ENCODE measurements at regions not wholly inside any gene's neighbourhood (a gene's known extent, or its start where the extent isn't known, plus 50 kb on each side); places are given as distances from the start of the nearest gene placed in this dataset.
"Not testable (repeated sequence)": the region's sequence is repeated elsewhere in the genome, so short reads cannot be mapped to it uniquely, and the experiment has no call there.

DNA sequence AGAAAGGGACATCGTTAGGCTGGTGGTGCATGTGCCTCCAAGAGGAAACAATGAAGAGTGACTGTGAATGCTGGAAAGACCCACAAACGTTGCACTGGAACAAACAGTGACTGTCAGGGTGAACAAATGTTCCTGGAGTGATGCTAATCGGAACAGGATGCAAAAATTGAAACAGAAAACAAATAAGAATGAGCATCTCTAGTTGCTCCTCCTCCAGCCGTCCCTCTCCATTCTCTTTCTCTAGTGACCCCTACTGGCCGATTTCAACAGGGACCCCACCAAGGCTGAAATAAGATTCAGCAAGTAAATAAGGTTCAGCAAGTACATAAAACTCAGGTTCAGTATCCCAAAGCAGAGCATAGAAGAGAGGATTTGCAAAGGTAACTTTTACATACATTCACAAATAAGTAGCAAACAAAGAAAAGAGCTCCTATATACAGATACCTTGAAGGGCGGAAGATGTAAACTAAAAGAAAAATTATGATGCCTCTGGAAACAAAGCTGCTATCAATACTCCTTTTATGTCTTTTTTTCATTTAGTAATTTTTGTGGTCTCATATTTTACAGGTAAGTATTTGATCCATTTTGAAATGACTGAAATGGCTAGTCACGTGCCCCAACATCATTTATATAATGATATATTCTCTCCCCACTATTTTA is 836.1 kb upstream of the ADAMTS5 start:
- Mint-ChIP-seq H3K4me1 (peaks cover 5% of the 10 kb centered on the region), H3K27me3 (no peaks in the 10 kb centered on the region), H3K4me3 (no peak overlapping the region), H3K27ac (no peak overlapping the region), H3K9me3 (no peaks in the 10 kb centered on the region)
- ATAC-seq (peak; percentile 40), DNase-seq (peak; percentile 5 to 10)

GRCh38 chr21:27799861-27800260 is 833.0 kb upstream of the ADAMTS5 start:
- no peak overlapping the region for H3K4me3 Mint-ChIP-seq
- peaks cover 5% of the 10 kb centered on the region for H3K4me1 Mint-ChIP-seq
- no peaks in the 10 kb centered on the region for H3K27me3 Mint-ChIP-seq
- no peak for ATAC-seq
- H3K9me3 Mint-ChIP-seq = no peaks in the 10 kb centered on the region
- DNase-seq = no peak
- no peak overlapping the region for H3K27ac Mint-ChIP-seq

- no peaks in the 10 kb centered on the region for H3K4me1 Mint-ChIP-seq
- no peak overlapping the region for H3K27ac Mint-ChIP-seq
- no peaks in the 10 kb centered on the region for H3K9me3 Mint-ChIP-seq
- DNase-seq (no peak), ATAC-seq (no peak)
- H3K27me3 Mint-ChIP-seq = no peaks in the 10 kb centered on the region
- no peak overlapping the region for H3K4me3 Mint-ChIP-seq
These were observed 829.2 kb upstream of the ADAMTS5 start for GRCh38 chr21:27796106-27796505.

DNA sequence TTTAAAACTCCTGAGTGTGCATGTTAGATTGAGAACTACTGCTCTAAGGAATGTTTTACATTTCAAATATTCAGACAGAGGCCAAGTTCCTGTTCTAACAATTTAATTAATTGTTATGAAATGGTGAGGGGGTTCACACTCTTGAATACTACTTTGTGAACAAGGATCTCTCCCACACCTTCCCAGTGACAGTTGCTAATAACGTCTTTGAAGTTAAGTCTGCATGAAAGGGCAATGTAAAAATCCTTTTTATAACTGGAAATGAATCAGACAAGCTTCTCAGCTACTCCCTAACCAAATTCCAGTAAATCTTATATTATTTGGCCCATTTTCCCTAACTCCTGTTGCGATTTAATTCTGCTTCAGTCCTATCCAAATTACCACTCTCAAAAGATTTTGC is 828.5 kb upstream of the ADAMTS5 start:
- H3K27me3 Mint-ChIP-seq = no peaks in the 10 kb centered on the region
- H3K4me3 Mint-ChIP-seq = no peak overlapping the region
- no peak overlapping the region for H3K27ac Mint-ChIP-seq
- H3K4me1 Mint-ChIP-seq = no peaks in the 10 kb centered on the region
- no peaks in the 10 kb centered on the region for H3K9me3 Mint-ChIP-seq
- ATAC-seq = no peak
- DNase-seq = no peak

DNA sequence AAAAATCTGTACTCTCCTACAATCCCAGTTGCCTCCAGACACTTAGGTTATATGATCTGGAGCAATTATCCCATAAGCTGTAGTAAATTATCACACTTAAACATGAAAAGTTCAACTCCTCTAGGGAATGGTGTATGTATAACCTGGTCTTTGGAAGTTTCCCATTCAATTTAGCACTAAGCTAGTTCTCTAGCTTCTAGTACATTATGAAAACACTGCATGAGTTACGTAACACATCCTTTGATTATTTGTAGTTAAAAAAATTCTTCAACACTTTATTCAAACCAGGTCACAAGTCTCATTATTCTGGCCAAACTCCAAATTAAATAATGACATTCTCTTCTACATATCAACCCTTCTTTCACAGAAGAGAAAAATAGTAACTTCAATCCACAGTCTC is 827.0 kb upstream of the ADAMTS5 start:
- Mint-ChIP-seq H3K27me3 (no peaks in the 10 kb centered on the region), H3K9me3 (no peaks in the 10 kb centered on the region), H3K4me3 (no peak overlapping the region), H3K4me1 (no peaks in the 10 kb centered on the region), H3K27ac (no peak overlapping the region)
- ATAC-seq (no peak), DNase-seq (no peak)

- Mint-ChIP-seq H3K9me3 (peaks cover 0 to 21% of the 10 kb centered on the region in 2 donors), H3K27ac (no peak overlapping the region), H3K4me1 (no peaks in the 10 kb centered on the region), H3K27me3 (no peaks in the 10 kb centered on the region), H3K4me3 (no peak overlapping the region)
- ATAC-seq (no peak), DNase-seq (no peak)
These were observed 820.2 kb upstream of the ADAMTS5 start for GRCh38 chr21:27787046-27787445.

- no peak for DNase-seq
- Mint-ChIP-seq H3K4me3 (no peak overlapping the region), H3K27me3 (no peaks in the 10 kb centered on the region), H3K27ac (no peak overlapping the region), H3K9me3 (peaks cover 7 to 13% of the 10 kb centered on the region in 2 donors), H3K4me1 (no peaks in the 10 kb centered on the region)
- no peak for ATAC-seq
These were observed 812.7 kb upstream of the ADAMTS5 start for GRCh38 chr21:27779606-27780005.

DNA sequence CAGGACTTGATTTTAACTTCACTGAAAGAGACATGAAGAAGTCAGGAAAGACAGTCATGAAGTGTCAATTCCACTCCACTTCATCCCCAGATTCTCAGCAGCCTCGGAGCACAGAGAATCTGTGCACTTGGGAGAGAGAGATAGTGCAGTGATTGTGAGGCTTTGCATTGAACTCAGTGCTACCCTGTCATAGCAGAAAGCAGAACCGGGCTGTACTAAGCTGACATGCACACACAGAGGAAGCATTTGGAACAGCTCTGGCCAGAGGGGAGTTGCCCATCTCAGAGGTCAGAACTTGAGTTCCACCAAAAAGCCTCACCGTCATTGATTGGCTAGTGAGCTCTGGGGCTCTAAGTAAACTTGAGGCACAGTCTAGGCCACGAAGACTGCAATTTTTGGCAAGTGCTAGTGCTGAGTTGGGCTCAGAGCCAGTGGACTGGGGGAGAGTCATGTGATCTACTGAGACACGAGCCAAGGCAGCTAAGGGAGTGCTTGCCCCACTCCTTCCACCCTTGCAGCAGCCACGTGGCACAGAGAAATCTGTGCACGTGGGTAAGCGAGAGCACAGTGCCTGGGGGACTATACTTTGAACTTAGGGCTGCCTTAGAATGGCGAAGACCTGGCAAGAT is 810.2 kb upstream of the ADAMTS5 start:
- ATAC-seq (no peak), DNase-seq (no peak)

DNA sequence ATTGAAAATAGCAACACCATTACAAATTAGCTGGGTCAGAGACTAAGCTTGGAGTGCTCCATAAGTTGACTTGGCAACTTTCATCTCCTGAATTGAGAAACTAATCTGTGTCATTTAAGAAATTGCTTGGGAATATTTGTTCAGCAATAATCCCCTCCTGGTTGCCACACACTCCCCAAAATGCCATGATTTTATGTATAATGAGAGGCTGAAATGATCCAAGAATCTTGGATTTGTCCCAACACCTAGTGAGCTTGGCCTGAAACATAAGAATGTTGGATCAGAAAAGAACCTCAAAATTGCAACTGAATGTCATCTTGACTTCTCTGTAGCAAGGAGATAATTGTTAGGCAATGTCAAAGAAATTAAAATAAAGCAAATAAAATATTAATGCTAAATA is 805.9 kb upstream of the ADAMTS5 start:
- H3K4me1 Mint-ChIP-seq = no peaks in the 10 kb centered on the region
- no peaks in the 10 kb centered on the region for H3K27me3 Mint-ChIP-seq
- H3K27ac Mint-ChIP-seq = no peak overlapping the region
- no peak overlapping the region for H3K4me3 Mint-ChIP-seq
- ATAC-seq (no peak), DNase-seq (no peak)
- peaks cover 7% of the 10 kb centered on the region in 2 donors for H3K9me3 Mint-ChIP-seq

More for the DNA sequence above, 810.2 kb upstream of the ADAMTS5 start:
- Mint-ChIP-seq H3K4me1 (no peaks in the 10 kb centered on the region), H3K27ac (no peak overlapping the region), H3K4me3 (no peak overlapping the region), H3K9me3 (peaks cover 7% of the 10 kb centered on the region in 2 donors), H3K27me3 (no peaks in the 10 kb centered on the region)

DNA sequence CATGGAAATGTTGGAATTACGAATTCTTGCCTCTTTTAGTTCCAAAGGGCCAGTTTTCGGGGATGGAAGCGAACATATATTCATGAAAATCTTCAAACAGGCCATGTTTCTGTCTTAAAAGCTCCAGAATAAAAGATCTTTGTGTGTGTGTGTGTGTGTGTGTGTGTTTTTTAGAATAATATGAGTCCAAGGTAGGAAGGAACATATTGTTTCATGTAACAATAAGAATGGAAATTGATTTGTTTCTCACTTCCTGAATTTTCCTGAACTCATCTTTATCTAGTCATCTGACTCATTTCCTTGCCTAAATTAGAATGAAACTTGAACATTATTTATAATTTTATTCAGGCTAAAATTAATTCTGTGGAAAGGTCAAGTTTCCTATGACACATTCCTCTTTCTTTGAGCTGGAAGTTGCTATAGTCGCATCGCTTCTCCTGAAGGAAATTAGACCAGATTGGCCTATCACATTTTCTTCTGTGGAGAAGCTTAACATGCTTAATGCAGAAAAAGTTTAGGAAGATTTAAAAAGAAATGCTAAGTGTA is 805.1 kb upstream of the ADAMTS5 start:
- H3K27ac Mint-ChIP-seq = no peak overlapping the region
- H3K4me3 Mint-ChIP-seq = no peak overlapping the region
- DNase-seq = no peak
- peaks cover 5% of the 10 kb centered on the region in 2 donors for H3K9me3 Mint-ChIP-seq
- H3K27me3 Mint-ChIP-seq = no peaks in the 10 kb centered on the region
- no peak for ATAC-seq
- H3K4me1 Mint-ChIP-seq = no peaks in the 10 kb centered on the region

DNA sequence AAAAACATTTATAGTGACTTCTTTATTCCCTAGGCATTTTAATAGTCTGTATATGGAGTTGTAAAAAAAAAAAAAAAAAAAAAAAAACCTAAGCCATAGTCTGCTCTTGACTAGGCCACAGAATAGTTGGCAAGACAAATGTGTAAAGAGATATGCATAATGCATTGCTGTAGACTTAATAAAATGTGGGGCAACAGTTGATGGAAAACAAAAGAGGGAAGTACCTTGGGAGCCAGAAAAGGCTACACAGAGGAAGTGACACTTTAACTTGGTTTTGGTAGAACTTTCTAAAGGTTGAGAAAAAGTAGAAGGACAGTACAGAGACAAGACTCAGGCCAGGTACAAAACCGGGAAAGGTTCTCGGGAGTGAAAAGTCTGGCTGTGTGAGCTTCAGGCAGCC is 802.9 kb upstream of the ADAMTS5 start:
- ATAC-seq = no peak
- H3K9me3 Mint-ChIP-seq = peaks cover 0 to 6% of the 10 kb centered on the region in 2 donors

GRCh38 chr21:27768046-27768637 is 801.3 kb upstream of the ADAMTS5 start:
- ATAC-seq, H3K9me3 Mint-ChIP-seq, H3K27me3 Mint-ChIP-seq, H3K4me3 Mint-ChIP-seq, H3K4me1 Mint-ChIP-seq, DNase-seq, H3K27ac Mint-ChIP-seq: not testable (repeated sequence)

More for the DNA sequence above, 802.9 kb upstream of the ADAMTS5 start:
- Mint-ChIP-seq H3K27ac (no peak overlapping the region), H3K4me3 (no peak overlapping the region), H3K27me3 (no peaks in the 10 kb centered on the region), H3K4me1 (no peaks in the 10 kb centered on the region)
- no peak for DNase-seq

GRCh38 chr21:27764056-27764455 is 797.2 kb upstream of the ADAMTS5 start:
- Mint-ChIP-seq H3K9me3 (peaks cover 6% of the 10 kb centered on the region in 2 donors), H3K27ac (no peak overlapping the region), H3K27me3 (no peaks in the 10 kb centered on the region), H3K4me1 (no peaks in the 10 kb centered on the region), H3K4me3 (no peak overlapping the region)
- ATAC-seq (no peak), DNase-seq (no peak)

DNA sequence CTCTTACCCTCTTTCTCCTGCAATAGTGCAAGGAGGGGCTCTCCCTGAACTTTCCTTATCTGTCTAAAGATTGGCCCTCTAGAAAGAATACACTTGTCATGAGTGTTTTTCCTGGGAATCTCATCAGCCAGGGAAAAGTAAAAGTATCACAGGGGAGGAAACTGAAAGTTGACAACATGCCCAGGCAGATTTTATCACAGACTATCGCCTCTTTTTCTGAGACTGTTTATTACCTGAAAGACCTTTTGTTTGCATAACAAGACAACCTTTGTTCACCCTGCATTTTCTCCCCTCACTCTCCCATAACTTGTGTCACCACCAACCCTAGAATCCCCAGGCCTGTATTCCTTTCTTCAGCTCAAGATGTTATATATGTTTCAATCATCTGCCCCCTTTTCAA is 794.7 kb upstream of the ADAMTS5 start:
- H3K4me1 Mint-ChIP-seq = no peaks in the 10 kb centered on the region
- no peak for DNase-seq
- H3K4me3 Mint-ChIP-seq = no peak overlapping the region
- peaks cover 6% of the 10 kb centered on the region in 2 donors for H3K9me3 Mint-ChIP-seq
- ATAC-seq = no peak
- H3K27ac Mint-ChIP-seq = no peak overlapping the region
- no peaks in the 10 kb centered on the region for H3K27me3 Mint-ChIP-seq

GRCh38 chr21:27759820-27760219 is 792.9 kb upstream of the ADAMTS5 start:
- Mint-ChIP-seq H3K27ac (no peak overlapping the region), H3K4me1 (no peaks in the 10 kb centered on the region), H3K9me3 (peaks cover 0 to 6% of the 10 kb centered on the region in 2 donors), H3K27me3 (no peaks in the 10 kb centered on the region), H3K4me3 (no peak overlapping the region)
- ATAC-seq (no peak), DNase-seq (no peak)

DNA sequence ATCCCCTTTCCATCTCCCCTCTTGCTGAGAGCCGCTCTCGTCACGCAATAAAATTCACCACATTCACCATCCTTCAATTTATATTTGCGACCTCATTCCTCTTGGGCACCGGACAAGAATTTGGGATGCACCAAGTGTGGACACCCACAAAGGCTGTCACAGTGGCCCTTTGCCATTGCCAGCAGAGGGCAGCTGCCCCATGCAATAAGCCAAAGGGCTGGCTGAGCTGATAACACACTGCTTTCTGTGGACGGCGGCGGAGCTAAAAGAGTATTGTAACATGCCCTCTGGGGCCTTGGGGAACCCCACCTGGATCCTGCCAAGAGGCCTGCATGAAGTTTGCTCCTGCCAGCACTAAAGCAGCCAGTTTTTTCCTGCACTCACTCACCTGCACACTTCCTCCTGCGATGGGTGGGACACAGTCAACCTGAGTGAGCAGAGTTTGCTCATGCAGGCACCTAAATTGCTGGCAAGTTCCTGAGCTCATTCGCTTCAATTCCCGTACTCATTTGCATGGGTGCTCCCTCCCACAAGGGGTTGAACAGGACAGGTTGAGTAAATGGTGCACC is 792.3 kb upstream of the ADAMTS5 start:
- ATAC-seq (no peak), DNase-seq (no peak)
- Mint-ChIP-seq H3K4me1 (no peaks in the 10 kb centered on the region), H3K27me3 (no peaks in the 10 kb centered on the region), H3K27ac (no peak overlapping the region), H3K9me3 (peaks cover 0 to 6% of the 10 kb centered on the region in 2 donors), H3K4me3 (no peak overlapping the region)
